ENCODE measurements at regions not wholly inside any gene's neighbourhood (a gene's known extent, or its start where the extent isn't known, plus 50 kb on each side); places are given as distances from the start of the nearest gene placed in this dataset.

- Histone ChIP-seq H3K4me1 (no peaks in the 10 kb centered on the region), H3K36me3 (no peaks in the 10 kb centered on the region), H3K9me3 (no peaks in the 10 kb centered on the region), H3K27me3 (peaks cover 8 to 16% (median 11%) of the 10 kb centered on the region in 3 donors), H3K4me3 (no peak overlapping the region), H3K27ac (no peak overlapping the region)
- TF ChIP-seq CTCF (IDR thresholded peaks at IDR 0.05 in 4 of 5, conservative IDR thresholded peaks at IDR 0.05 in 1 of 5) (no peak), POLR2A (IDR thresholded peaks at IDR 0.05) (no peak)
- intact Hi-C loops (cut with DNase I; ENCODE audit: low total_unique reads) (no loop called here), in situ Hi-C loops (cut with MboI; ENCODE audit: low sequenced_read_pairs in 4 of 4) (loop anchor here in 1 of 4 donors (25.0 kb wide), 1 partner anchor 221 kb away; the partner anchor contains the start of gene MMP17)
- ATAC-seq (no peak), DNase-seq (no peak)
These were observed 94.2 kb upstream of the SFSWAP start for GRCh38 chr12:131616738-131617137.

- Histone ChIP-seq H3K36me3 (no peaks in the 10 kb centered on the region), H3K4me1 (no peaks in the 10 kb centered on the region), H3K4me3 (no peak overlapping the region), H3K9me3 (no peaks in the 10 kb centered on the region), H3K27ac (no peak overlapping the region), H3K27me3 (peaks cover 11 to 16% (median 12%) of the 10 kb centered on the region in 3 donors)
- in situ Hi-C loops (cut with MboI; ENCODE audit: low sequenced_read_pairs in 4 of 4) = loop anchor here in 1 of 4 donors (25.0 kb wide), 1 partner anchor 220 kb away; the partner anchor contains the start of gene MMP17
- ATAC-seq (no peak), DNase-seq (no peak)
- intact Hi-C loops (cut with DNase I; ENCODE audit: low total_unique reads) = no loop called here
- TF ChIP-seq CTCF (IDR thresholded peaks at IDR 0.05 in 4 of 5, conservative IDR thresholded peaks at IDR 0.05 in 1 of 5) = no peak
- no peak for TF ChIP-seq POLR2A (IDR thresholded peaks at IDR 0.05)
These were observed 93.7 kb upstream of the SFSWAP start for GRCh38 chr12:131617179-131617578.

DNA sequence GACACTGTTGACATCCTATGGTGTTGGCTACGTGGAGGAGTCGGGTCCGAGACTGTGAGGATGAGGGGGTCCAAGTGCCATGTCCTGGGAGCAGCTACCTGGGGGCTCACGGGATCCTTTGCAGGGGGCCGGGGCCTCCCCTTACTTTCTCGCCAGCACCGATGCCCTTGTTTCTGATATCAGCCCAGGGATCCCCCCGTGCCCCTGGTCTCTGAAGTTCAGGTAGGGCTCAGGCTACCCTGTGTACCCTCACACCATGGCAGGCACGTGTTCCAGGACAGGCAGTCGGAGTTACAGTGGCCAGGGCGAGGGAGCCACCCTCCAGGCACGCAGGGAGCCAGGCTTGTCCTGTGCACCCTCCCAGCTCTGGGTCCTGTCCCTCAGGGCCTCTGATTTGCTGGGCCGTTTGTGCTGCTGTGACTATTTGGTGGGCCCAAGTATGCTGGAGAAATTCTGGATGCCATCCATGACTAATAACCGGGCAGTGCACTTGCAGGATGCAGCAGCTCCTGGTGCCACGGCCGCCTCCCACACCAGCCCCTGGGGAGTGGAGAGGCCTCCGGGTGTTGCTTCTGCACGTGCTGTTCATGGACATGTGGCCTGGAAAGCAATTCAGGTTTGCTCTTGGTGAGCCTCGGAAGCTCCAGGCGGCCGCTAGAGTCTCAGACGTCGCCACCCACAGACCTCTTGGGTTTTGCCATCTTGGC, 93.1 kb upstream of the SFSWAP start:
- H3K4me1 ChIP-seq = no peaks in the 10 kb centered on the region
- TF ChIP-seq CTCF (IDR thresholded peaks at IDR 0.05 in 4 of 5, conservative IDR thresholded peaks at IDR 0.05 in 1 of 5) (no peak), POLR2A (IDR thresholded peaks at IDR 0.05) (no peak)
- in situ Hi-C loops (cut with MboI; ENCODE audit: low sequenced_read_pairs in 4 of 4) = loop anchor here in 1 of 4 donors (25.0 kb wide), 1 partner anchor 220 kb away; the partner anchor contains the start of gene MMP17
- H3K27me3 ChIP-seq = peaks cover 11 to 17% (median 14%) of the 10 kb centered on the region in 3 donors
- H3K9me3 ChIP-seq = no peaks in the 10 kb centered on the region
- H3K4me3 ChIP-seq = no peak overlapping the region
- DNase-seq (no peak), ATAC-seq (no peak)
- H3K27ac ChIP-seq = no peak overlapping the region
- H3K36me3 ChIP-seq = no peaks in the 10 kb centered on the region
- intact Hi-C loops (cut with DNase I; ENCODE audit: low total_unique reads) = no loop called here

DNA sequence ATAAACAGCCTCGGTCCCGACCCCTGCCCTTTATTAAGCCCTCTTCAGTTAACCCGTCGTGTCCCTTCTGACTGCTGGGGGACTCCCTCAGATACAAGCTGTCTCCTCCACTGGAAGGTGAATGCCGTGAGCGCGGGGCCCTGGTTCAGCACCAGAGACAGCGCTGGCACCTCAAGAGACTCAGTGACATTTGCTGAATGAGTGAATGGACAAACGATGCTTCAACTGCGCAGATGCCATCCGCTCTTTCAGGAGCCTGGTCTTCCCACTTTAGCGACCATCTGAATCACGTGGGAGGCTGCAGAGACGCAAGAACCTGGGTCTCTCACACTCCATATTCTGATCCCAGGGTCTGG, 92.6 kb upstream of the SFSWAP start:
- H3K36me3 ChIP-seq = no peaks in the 10 kb centered on the region
- DNase-seq = no peak
- H3K9me3 ChIP-seq = no peaks in the 10 kb centered on the region
- TF ChIP-seq POLR2A (IDR thresholded peaks at IDR 0.05) (no peak), CTCF (IDR thresholded peaks at IDR 0.05 in 4 of 5, conservative IDR thresholded peaks at IDR 0.05 in 1 of 5) (no peak)
- intact Hi-C loops (cut with DNase I; ENCODE audit: low total_unique reads) = no loop called here
- ATAC-seq = no peak
- H3K27ac ChIP-seq = no peak overlapping the region
- H3K27me3 ChIP-seq = peaks cover 11 to 17% (median 14%) of the 10 kb centered on the region in 3 donors
- H3K4me1 ChIP-seq = no peaks in the 10 kb centered on the region
- in situ Hi-C loops (cut with MboI; ENCODE audit: low sequenced_read_pairs in 4 of 4) = loop anchor here in 1 of 4 donors (25.0 kb wide), 1 partner anchor 219 kb away; the partner anchor contains the start of gene MMP17
- H3K4me3 ChIP-seq = no peak overlapping the region

All from gastrocnemius medialis (tissue), 4 donors.